D721Med (cell line): ENCODE measurements at regions not wholly inside any gene's neighbourhood (a gene's known extent, or its start where the extent isn't known, plus 50 kb on each side); places are given as distances from the start of the nearest gene placed in this dataset.

Experiments
- DNase-seq: peaks from one replicate; pipeline ENCODE4 v3.0.0; 2011; ENCODE audit warnings: low spot score; ENCODE audit not compliant: insufficient read length
- FAIRE-seq: peaks from 2 replicates; lab custom pipeline; 2011; peaks lifted over from hg19 to GRCh38; lab: Jason Lieb, UNC
- TF ChIP-seq, protein P1 (sequence below): IDR thresholded peaks from 2 replicates; pipeline ENCODE4 v1.5.1; 2012; ENCODE audit warnings: mild to moderate bottlenecking, control low read depth; ENCODE audit not compliant: insufficient read depth; ENCODE audit errors: missing control alignments

DNA sequence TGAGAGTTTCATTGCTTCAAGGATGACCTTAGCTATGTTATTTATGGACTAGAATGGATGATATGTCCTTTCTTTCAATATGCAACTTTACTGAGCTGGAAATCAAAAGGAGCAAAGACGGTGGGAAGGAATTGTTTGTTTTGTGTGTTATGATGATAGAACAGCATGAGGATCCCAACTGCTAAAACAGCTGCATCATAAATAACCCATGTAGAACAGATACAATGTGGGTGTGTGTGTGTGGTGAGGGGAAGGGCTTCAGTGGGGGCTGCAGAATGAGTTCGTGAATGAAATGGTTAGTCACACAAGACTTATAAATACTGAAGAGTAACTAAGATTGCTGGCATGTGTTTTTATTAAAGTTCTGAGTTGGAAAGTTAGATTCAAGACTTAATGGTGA lies 80.1 kb downstream of the DACT1 start:
- DNase-seq: no peak
- FAIRE-seq: no peak

DNA sequence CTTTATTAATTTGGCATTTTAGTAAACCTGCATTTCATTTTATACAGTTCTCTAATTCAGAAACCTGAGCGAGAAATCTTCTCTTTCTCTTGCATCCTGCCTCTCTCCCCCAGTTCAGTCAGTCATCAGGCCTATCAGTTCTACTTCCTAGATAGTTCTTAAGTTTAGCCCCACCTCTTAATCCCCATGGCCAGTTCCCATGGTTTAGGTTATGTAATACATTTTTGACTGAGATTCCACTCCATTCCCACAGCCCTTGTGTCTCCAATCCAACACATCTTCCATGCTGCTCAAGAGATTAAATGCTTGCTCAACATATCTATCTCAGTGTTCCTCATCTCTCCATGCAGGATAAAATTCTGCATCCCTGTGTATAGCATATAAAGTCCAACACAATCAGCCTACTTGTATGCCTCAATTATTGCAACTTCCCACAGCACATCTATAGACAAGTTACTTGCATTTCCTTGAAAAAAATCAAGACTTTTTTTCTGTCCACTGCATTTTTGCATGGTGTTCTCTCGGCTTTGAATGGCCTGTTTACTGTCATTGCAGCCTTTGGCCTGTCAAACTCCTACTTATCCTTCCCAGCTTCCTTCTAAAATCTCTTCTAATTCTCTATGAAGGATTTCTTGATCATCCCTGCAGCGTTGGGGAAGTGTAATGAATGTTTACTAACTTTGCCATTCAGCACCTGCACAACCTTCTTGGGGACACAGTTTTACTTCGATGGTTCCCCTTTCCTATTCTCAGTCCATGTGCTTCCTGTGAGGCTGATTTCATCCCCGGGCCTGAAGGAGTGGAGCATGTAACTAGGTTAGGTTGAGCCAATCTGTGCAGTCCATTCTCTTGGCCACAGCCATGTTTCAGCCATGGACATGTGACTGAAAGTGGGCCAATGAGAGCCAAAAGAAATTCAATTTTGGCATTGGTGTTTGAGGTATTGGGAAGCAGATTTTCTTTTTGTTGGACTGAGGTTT lies 80.8 kb downstream of the DACT1 start:
- DNase-seq (no peak), FAIRE-seq (peak; percentile 6)
- TF ChIP-seq, protein P1, sequence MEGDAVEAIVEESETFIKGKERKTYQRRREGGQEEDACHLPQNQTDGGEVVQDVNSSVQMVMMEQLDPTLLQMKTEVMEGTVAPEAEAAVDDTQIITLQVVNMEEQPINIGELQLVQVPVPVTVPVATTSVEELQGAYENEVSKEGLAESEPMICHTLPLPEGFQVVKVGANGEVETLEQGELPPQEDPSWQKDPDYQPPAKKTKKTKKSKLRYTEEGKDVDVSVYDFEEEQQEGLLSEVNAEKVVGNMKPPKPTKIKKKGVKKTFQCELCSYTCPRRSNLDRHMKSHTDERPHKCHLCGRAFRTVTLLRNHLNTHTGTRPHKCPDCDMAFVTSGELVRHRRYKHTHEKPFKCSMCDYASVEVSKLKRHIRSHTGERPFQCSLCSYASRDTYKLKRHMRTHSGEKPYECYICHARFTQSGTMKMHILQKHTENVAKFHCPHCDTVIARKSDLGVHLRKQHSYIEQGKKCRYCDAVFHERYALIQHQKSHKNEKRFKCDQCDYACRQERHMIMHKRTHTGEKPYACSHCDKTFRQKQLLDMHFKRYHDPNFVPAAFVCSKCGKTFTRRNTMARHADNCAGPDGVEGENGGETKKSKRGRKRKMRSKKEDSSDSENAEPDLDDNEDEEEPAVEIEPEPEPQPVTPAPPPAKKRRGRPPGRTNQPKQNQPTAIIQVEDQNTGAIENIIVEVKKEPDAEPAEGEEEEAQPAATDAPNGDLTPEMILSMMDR: no peak

More for the DNA sequence above, 80.1 kb downstream of the DACT1 start:
- TF ChIP-seq, protein P1: no peak

DNA sequence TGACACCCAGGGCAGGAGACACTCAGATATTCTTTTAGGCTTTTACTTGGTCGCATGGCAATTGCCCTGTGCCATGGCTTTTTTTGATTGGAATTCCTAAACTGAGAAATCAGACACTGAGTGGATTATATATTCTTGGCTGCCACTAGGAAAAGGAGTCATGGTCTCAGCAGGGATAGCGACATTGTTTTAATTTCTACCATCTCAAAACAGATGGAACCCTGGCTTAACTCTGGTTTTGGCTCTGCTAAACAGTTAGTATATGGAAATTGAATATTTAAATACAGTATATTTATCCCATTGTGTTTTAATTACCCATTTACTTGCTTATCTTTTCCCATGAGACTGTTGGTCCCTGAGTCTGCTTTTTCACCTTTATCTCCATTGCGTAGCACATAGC lies 84.0 kb downstream of the DACT1 start:
- DNase-seq (no peak), FAIRE-seq (no peak)
- TF ChIP-seq, protein P1: no peak

DNA sequence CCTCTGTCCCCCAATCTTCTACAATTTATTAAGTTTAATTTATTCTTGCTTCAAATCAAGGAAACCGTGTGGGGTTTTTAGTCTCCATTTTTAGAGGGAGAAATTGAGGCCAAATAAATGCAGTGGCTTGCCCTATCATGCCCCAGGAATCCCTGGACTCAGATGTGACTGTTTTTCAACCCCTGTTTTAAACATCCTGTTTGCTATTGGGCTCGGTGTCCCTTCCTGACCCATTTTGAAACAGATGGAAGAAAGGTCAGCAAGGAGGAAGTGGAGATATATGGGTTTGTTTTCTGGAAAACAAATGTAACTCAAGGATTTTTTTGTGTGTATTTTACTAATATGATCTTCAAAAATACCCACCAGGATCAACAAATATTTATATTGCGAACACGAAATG lies 84.7 kb downstream of the DACT1 start:
- no peak for DNase-seq
- TF ChIP-seq, protein P1: no peak
- no peak for FAIRE-seq

DNA sequence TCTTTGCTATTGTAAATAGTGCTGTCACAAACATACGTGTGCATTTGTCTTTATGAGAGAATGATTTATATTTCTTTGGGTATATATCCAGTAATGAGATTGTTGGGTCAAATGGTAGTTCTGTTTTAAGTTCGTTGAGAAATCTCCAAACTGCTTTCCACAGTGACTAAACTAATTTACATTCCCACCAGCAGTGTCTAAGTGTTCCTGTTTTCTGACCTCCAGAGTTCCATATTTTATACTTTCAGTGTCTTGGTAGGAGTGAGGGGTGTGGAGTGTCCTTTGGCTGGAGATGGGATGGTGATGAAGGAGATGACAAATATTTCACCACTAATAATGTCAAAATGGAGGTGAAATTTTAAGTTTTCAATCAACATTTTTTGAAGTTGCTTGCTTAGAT lies 86.4 kb downstream of the DACT1 start:
- no peak for DNase-seq
- FAIRE-seq: no peak
- TF ChIP-seq, protein P1: no peak

DNA sequence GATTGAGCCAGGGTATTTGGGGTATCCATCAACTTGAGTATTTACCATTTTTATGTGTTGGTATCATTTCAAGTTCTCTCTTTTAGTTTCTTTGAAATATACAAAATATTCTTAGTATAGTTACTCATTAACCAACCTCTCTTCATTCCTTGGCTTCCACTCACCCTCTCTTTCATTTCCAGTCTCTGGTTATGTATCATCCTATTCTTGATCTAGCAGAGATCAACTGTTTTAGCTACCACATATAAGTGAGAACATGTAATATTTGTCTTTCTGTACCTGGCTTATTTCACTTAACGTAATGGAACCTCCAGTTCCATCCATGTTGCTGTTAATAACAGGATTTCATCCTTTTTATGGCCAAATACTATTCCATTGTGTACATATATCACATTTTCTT lies 86.9 kb downstream of the DACT1 start:
- no peak for DNase-seq
- TF ChIP-seq, protein P1: no peak
- FAIRE-seq: no peak

DNA sequence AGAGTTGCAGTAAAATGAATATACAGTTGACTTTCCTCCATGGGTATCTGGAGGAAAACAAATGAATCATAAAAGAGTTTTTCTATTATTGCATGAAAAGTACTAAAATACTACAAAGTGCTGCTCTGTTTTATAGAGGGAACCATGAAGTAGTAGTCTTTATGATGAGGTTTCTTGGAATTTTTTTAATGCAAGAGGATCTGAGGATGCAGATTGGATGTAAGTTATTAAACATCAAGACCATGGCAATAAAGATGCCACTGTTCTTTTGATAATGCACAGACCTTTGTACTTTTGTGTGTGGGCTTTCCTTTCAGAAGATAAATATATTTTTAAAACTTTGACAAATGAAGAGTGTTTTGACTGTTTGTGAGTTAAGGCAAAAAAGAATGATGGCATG lies 87.5 kb downstream of the DACT1 start:
- DNase-seq (no peak), FAIRE-seq (no peak)
- TF ChIP-seq, protein P1: no peak
